ENCODE measurements at regions not wholly inside any gene's neighbourhood (a gene's known extent, or its start where the extent isn't known, plus 50 kb on each side); places are given as distances from the start of the nearest gene placed in this dataset.

- no peak overlapping the region for H3K4me3 ChIP-seq (replicated peaks in 1 of 4; ENCODE audit: control extremely low read depth in 1 of 4, insufficient read depth in 1 of 4, low read depth in 3 of 4, low read length in 4 of 4)
- DNase-seq (ENCODE audit: low read depth in 2 of 2), result no peak
- no peaks in the 10 kb centered on the region for H3K36me3 ChIP-seq (ENCODE audit: control insufficient read depth, insufficient read depth, low read length)
- no peaks in the 10 kb centered on the region for H3K27me3 ChIP-seq (ENCODE audit: control insufficient read depth, insufficient read depth, low read length)
- no peak overlapping the region for H3K9ac ChIP-seq (ENCODE audit: insufficient read depth, low read length)
- no peaks in the 10 kb centered on the region for H4K20me1 ChIP-seq (ENCODE audit: control insufficient read depth, extremely low read depth, insufficient read depth, low read length)
- H3K27ac ChIP-seq (ENCODE audit: insufficient read depth, low read length), result no peak overlapping the region
- no peaks in the 10 kb centered on the region for H3K4me1 ChIP-seq (ENCODE audit: control insufficient read depth, extremely low read depth, insufficient read depth, low read length)
- H2AFZ ChIP-seq (ENCODE audit: low read length), result no peak overlapping the region
- H3K4me2 ChIP-seq (ENCODE audit: extremely low read depth, insufficient read depth, low read length), result no peak overlapping the region
- no peaks in the 10 kb centered on the region for H3K9me3 ChIP-seq (ENCODE audit: control insufficient read depth, insufficient read depth, low read depth, low read length)
- no peaks in the 10 kb centered on the region for H3K79me2 ChIP-seq (ENCODE audit: control insufficient read depth, insufficient read depth, low read length)
- TF ChIP-seq, protein P1, sequence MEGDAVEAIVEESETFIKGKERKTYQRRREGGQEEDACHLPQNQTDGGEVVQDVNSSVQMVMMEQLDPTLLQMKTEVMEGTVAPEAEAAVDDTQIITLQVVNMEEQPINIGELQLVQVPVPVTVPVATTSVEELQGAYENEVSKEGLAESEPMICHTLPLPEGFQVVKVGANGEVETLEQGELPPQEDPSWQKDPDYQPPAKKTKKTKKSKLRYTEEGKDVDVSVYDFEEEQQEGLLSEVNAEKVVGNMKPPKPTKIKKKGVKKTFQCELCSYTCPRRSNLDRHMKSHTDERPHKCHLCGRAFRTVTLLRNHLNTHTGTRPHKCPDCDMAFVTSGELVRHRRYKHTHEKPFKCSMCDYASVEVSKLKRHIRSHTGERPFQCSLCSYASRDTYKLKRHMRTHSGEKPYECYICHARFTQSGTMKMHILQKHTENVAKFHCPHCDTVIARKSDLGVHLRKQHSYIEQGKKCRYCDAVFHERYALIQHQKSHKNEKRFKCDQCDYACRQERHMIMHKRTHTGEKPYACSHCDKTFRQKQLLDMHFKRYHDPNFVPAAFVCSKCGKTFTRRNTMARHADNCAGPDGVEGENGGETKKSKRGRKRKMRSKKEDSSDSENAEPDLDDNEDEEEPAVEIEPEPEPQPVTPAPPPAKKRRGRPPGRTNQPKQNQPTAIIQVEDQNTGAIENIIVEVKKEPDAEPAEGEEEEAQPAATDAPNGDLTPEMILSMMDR (conservative IDR thresholded peaks at IDR 0.05 in 1 of 2, IDR thresholded peaks at IDR 0.05 in 1 of 2; ENCODE audit: low read depth in 1 of 2, low read length in 2 of 2), result no peak
- no peak for TF ChIP-seq EZH2 (IDR thresholded peaks at IDR 0.05; ENCODE audit: low read length, missing control alignments)
Measured at GRCh38 chr12:59268295-59268809, 327.5 kb upstream of the SLC16A7 start.

DNA sequence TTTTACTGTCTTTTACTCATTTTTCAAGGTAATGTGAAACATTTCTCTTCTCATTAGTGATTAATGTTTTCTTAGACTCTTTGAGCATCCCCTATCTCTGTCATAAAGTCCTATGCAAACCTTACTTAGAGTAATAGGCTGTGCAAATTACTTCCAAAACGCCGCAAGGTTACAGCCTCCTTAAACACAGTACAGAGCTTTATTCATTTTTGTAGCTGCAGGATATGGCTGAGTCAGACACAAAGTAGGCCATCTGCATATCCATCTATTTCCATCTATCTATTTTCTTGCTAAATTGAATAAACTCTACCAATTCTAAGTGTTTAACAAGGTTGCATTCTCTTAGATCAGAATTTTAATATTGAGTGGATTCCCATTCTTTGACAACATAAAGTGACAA lies 335.6 kb upstream of the SLC16A7 start:
- Histone ChIP-seq H2AFZ (ENCODE audit: low read length) (no peak overlapping the region), H4K20me1 (ENCODE audit: control insufficient read depth, extremely low read depth, insufficient read depth, low read length) (no peaks in the 10 kb centered on the region), H3K27ac (ENCODE audit: insufficient read depth, low read length) (no peak overlapping the region), H3K36me3 (ENCODE audit: control insufficient read depth, insufficient read depth, low read length) (no peaks in the 10 kb centered on the region), H3K79me2 (ENCODE audit: control insufficient read depth, insufficient read depth, low read length) (no peaks in the 10 kb centered on the region), H3K4me1 (ENCODE audit: control insufficient read depth, extremely low read depth, insufficient read depth, low read length) (no peaks in the 10 kb centered on the region), H3K27me3 (ENCODE audit: control insufficient read depth, insufficient read depth, low read length) (no peaks in the 10 kb centered on the region), H3K4me2 (ENCODE audit: extremely low read depth, insufficient read depth, low read length) (no peak overlapping the region), H3K9ac (ENCODE audit: insufficient read depth, low read length) (no peak overlapping the region), H3K9me3 (ENCODE audit: control insufficient read depth, insufficient read depth, low read depth, low read length) (no peaks in the 10 kb centered on the region), H3K4me3 (replicated peaks in 1 of 4; ENCODE audit: control extremely low read depth in 1 of 4, insufficient read depth in 1 of 4, low read depth in 3 of 4, low read length in 4 of 4) (no peak overlapping the region)
- no peak for DNase-seq (ENCODE audit: low read depth in 2 of 2)
- TF ChIP-seq EZH2 (IDR thresholded peaks at IDR 0.05; ENCODE audit: low read length, missing control alignments), result no peak
- TF ChIP-seq, protein P1 (conservative IDR thresholded peaks at IDR 0.05 in 1 of 2, IDR thresholded peaks at IDR 0.05 in 1 of 2; ENCODE audit: low read depth in 1 of 2, low read length in 2 of 2), result no peak

- Histone ChIP-seq H3K27ac (ENCODE audit: insufficient read depth, low read length) (no peak overlapping the region), H3K4me3 (replicated peaks in 1 of 4; ENCODE audit: control extremely low read depth in 1 of 4, insufficient read depth in 1 of 4, low read depth in 3 of 4, low read length in 4 of 4) (no peak overlapping the region), H3K36me3 (ENCODE audit: control insufficient read depth, insufficient read depth, low read length) (no peaks in the 10 kb centered on the region), H4K20me1 (ENCODE audit: control insufficient read depth, extremely low read depth, insufficient read depth, low read length) (no peaks in the 10 kb centered on the region), H3K4me1 (ENCODE audit: control insufficient read depth, extremely low read depth, insufficient read depth, low read length) (no peaks in the 10 kb centered on the region), H3K79me2 (ENCODE audit: control insufficient read depth, insufficient read depth, low read length) (no peaks in the 10 kb centered on the region), H3K4me2 (ENCODE audit: extremely low read depth, insufficient read depth, low read length) (no peak overlapping the region), H2AFZ (ENCODE audit: low read length) (no peak overlapping the region), H3K27me3 (ENCODE audit: control insufficient read depth, insufficient read depth, low read length) (no peaks in the 10 kb centered on the region), H3K9ac (ENCODE audit: insufficient read depth, low read length) (no peak overlapping the region), H3K9me3 (ENCODE audit: control insufficient read depth, insufficient read depth, low read depth, low read length) (no peaks in the 10 kb centered on the region)
- TF ChIP-seq EZH2 (IDR thresholded peaks at IDR 0.05; ENCODE audit: low read length, missing control alignments), result no peak
- TF ChIP-seq, protein P1 (conservative IDR thresholded peaks at IDR 0.05 in 1 of 2, IDR thresholded peaks at IDR 0.05 in 1 of 2; ENCODE audit: low read depth in 1 of 2, low read length in 2 of 2), result no peak
- DNase-seq (ENCODE audit: low read depth in 2 of 2), result no peak
Measured at GRCh38 chr12:59252731-59253130, 332.4 kb upstream of the LRIG3 start.
